ENCODE measurements at regions not wholly inside any gene's neighbourhood (a gene's known extent, or its start where the extent isn't known, plus 50 kb on each side); places are given as distances from the start of the nearest gene placed in this dataset.

- Histone ChIP-seq H3K4me3 (no peak overlapping the region), H3K27ac (no peak overlapping the region), H3K36me3 (ENCODE audit: insufficient read depth, low read length) (no peaks in the 10 kb centered on the region), H3K9me3 (ENCODE audit: low read depth, low read length) (no peaks in the 10 kb centered on the region), H3K9ac (ENCODE audit: insufficient read length) (no peak overlapping the region)
- no peak for DNase-seq (ENCODE audit: low read depth, low spot score)
- TF ChIP-seq EZH2 (IDR thresholded peaks at IDR 0.05), result no peak
- no peak for TF ChIP-seq FOXP2 (optimal IDR thresholded peaks at IDR 0.05; ENCODE audit: control extremely low read depth, extremely low read length, insufficient read depth)
These were observed 52.9 kb upstream of the PGR start for GRCh38 chr11:101182467-101182866.

GRCh38 chr11:101180481-101180880, 50.9 kb upstream of the PGR start:
- H3K9me3 ChIP-seq (ENCODE audit: low read depth, low read length), result no peaks in the 10 kb centered on the region
- no peak overlapping the region for H3K27ac ChIP-seq
- no peaks in the 10 kb centered on the region for H3K36me3 ChIP-seq (ENCODE audit: insufficient read depth, low read length)
- H3K4me3 ChIP-seq, result no peak overlapping the region
- H3K9ac ChIP-seq (ENCODE audit: insufficient read length), result no peak overlapping the region
- DNase-seq (ENCODE audit: low read depth, low spot score), result no peak
- no peak for TF ChIP-seq POLR2AphosphoS5 (IDR thresholded peaks at IDR 0.05; ENCODE audit: borderline replicate concordance, low read depth, low read length)
- no peak for TF ChIP-seq FOXP2 (optimal IDR thresholded peaks at IDR 0.05; ENCODE audit: control extremely low read depth, extremely low read length, insufficient read depth)
- TF ChIP-seq EZH2 (IDR thresholded peaks at IDR 0.05), result no peak

Data from SK-N-MC (cell line).